Adrenal gland (tissue), 9 donors: ENCODE measurements at regions not wholly inside any gene's neighbourhood (a gene's known extent, or its start where the extent isn't known, plus 50 kb on each side); places are given as distances from the start of the nearest gene placed in this dataset.

Source experiments
- DNase-seq, 7 donors: peaks; one replicate each; pipeline ENCODE4 v3.0.0-alpha.2; 2019 to 2020
- H3K27ac ChIP-seq, 5 donors: fragments of 200-600 bp; sonication (generic) in 4 of 5; 1 replicate in 3 of 5; 2 replicates in 2 of 5; pipeline versions ENCODE4 v1.5.1 to v1.8.0; 2016 to 2020; ENCODE audit warnings: mild to moderate bottlenecking in 1 of 5
- H3K27me3 ChIP-seq: fragments of 200-600 bp; 2 replicates; pipeline ENCODE4 v1.8.0; 2021
- H3K36me3 ChIP-seq, 2 donors: fragments of 200-600 bp; replicated peaks in 1 of 2; 1 replicate in 1 of 2; 2 replicates in 1 of 2; pipeline versions ENCODE4 v1.5.1 to v1.8.0; 2018 to 2022
- H3K4me1 ChIP-seq, 2 donors: fragments of 200-600 bp; replicated peaks in 1 of 2; 1 replicate in 1 of 2; 2 replicates in 1 of 2; pipeline versions ENCODE4 v1.5.1 to v1.8.0; 2018 to 2021
- H3K4me3 ChIP-seq, 4 donors: fragments of 200-600 bp; sonication (generic) in 3 of 4; one replicate each; pipeline ENCODE4 v1.5.1; 2016 to 2018
- H3K9me3 ChIP-seq, 3 donors: fragments of 200-600 bp; sonication (generic) in 1 of 3; replicated peaks in 1 of 3; 1 replicate in 2 of 3; 2 replicates in 1 of 3; pipeline versions ENCODE4 v1.5.1 to v1.8.0; 2016 to 2021
- POLR2A ChIP-seq, 2 donors: fragments of 450-650 bp; IDR thresholded peaks; one replicate each; pipeline ENCODE4 v1.6.1; 2017; ENCODE audit warnings: antibody characterized with exemption in 2 of 2, mild to moderate bottlenecking in 2 of 2, moderate library complexity in 1 of 2
- WGBS, 4 donors: extraction: QIAGEN DNeasy Blood & Tissue Kit in 2 of 4; methylation state at CpG; one replicate each; pipeline versions ENCODE4 v1.1.5 to v1.1.7; 2013 to 2017; 5-methylcytosine and 5-hydroxymethylcytosine counted together
- intact Hi-C, 2 donors: fragments of 100-400 bp; cut with DNase I; formaldehyde crosslinking; loops; one replicate each; pipeline versions ENCODE4 v1.14.1 to v1.15.0; 2022 to 2023
- TF ChIP-seq, protein P1 (sequence below), 6 experiments: fragments of 450-650 bp in 4 of 6; fragments of 200-600 bp in 2 of 6; sonication (generic) in 1 of 6; IDR thresholded peaks; 1 replicate in 5 of 6; 2 replicates in 1 of 6; pipeline versions ENCODE4 v1.5.1 to v1.8.0; 2016 to 2021; ENCODE audit warnings: antibody characterized with exemption in 6 of 6, mild to moderate bottlenecking in 2 of 6, moderate library complexity in 1 of 6
- donor health status: healthy with polysubstance abuse.
- donor health status: Bipolar disorder and iron deficiency.
- donor health status: DM: yes; HTN: yes; CAD: no.
- donor health status: DM: no; HTN: no; CAD: no.
- donor health status: DM: no; HTN: no; CAD: no.

DNA sequence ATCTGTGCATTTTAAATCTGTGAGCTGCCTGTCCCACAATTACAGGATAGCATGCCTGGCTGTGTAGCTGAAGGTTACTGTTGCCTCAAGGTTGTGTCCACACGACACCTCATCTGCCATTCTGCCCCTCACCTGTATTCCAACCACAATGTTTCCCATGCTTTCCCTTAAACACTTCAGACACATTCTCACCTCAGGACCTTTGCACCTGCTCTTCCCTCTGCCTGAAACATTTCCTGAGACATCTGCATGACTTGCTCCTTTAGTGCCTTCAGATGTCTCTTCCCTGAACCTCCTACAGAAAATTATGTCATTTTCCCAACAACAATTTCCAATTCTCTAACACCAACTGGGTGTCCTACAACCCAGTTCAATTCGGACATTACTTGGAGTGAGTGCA lies 120.4 kb downstream of the ZNF608 start:
- WGBS, 4 donors = 88 to 95% (median 93%) methylated on average over 2 of the region's 2 CpGs

DNA sequence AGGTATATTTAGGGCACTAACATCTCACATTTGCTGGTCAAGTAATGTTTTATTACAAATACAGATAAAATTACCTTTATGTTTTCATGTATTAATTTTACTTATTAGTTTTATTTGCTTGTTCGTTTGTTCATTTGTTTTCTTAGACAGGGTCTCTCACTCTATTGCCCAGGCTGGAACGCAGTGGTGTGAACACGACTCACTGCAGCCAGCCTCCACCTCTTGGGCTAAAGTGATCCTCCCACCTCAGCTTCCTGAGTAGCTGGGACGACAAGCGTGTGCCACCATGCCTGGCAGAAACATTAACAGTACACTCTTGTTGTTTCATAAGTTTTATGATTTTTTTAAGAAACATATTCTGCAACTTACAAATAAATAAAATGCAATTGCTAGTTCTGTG lies 123.2 kb downstream of the ZNF608 start:
- TF ChIP-seq, protein P1, sequence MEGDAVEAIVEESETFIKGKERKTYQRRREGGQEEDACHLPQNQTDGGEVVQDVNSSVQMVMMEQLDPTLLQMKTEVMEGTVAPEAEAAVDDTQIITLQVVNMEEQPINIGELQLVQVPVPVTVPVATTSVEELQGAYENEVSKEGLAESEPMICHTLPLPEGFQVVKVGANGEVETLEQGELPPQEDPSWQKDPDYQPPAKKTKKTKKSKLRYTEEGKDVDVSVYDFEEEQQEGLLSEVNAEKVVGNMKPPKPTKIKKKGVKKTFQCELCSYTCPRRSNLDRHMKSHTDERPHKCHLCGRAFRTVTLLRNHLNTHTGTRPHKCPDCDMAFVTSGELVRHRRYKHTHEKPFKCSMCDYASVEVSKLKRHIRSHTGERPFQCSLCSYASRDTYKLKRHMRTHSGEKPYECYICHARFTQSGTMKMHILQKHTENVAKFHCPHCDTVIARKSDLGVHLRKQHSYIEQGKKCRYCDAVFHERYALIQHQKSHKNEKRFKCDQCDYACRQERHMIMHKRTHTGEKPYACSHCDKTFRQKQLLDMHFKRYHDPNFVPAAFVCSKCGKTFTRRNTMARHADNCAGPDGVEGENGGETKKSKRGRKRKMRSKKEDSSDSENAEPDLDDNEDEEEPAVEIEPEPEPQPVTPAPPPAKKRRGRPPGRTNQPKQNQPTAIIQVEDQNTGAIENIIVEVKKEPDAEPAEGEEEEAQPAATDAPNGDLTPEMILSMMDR (IDR thresholded peaks at IDR 0.05) = no peak
- TF ChIP-seq POLR2A (IDR thresholded peaks at IDR 0.05) = no peak
- Histone ChIP-seq H3K27me3 (no peaks in the 10 kb centered on the region), H3K4me1 (peaks cover 0 to under 1% of the 10 kb centered on the region in 2 donors), H3K36me3 (no peaks in the 10 kb centered on the region), H3K27ac (no peak overlapping the region), H3K4me3 (no peak overlapping the region), H3K9me3 (no peaks in the 10 kb centered on the region)
- WGBS, 4 donors = 80 to 86% (median 84%) methylated on average over 5 of the region's 5 CpGs
- no peak for DNase-seq
- intact Hi-C loops = no loop called here

More for the DNA sequence above, 120.4 kb downstream of the ZNF608 start:
- Histone ChIP-seq H3K27me3 (no peaks in the 10 kb centered on the region), H3K4me3 (no peak overlapping the region), H3K36me3 (no peaks in the 10 kb centered on the region), H3K4me1 (peaks cover 10 to 12% of the 10 kb centered on the region in 2 donors), H3K27ac (no peak overlapping the region), H3K9me3 (no peaks in the 10 kb centered on the region)
- TF ChIP-seq, protein P1 (IDR thresholded peaks at IDR 0.05) = no peak
- no peak for TF ChIP-seq POLR2A (IDR thresholded peaks at IDR 0.05)
- no peak for DNase-seq
- intact Hi-C loops = no loop called here

DNA sequence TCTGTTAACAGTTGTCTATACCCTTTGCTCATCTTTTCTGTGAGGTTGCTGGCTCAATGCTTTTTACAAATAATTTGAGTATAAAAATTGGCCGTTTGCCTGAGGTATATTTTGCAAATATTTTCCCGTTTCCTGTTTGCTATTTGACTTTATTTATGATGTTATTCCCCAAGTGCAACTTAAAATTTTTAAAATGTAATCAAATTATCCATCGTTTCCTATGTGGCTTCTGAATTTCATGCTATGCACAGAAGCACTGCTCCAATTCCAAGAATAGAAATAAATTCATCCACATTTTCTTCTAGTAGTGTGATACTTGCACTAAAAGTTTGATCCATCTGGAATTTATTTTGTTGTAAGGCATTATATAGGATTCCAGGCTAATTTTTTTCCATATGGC lies 123.6 kb downstream of the ZNF608 start:
- no peak for TF ChIP-seq POLR2A (IDR thresholded peaks at IDR 0.05)
- TF ChIP-seq, protein P1 (IDR thresholded peaks at IDR 0.05) = no peak
- Histone ChIP-seq H3K4me1 (no peaks in the 10 kb centered on the region), H3K27me3 (no peaks in the 10 kb centered on the region), H3K4me3 (no peak overlapping the region), H3K27ac (no peak overlapping the region), H3K9me3 (no peaks in the 10 kb centered on the region), H3K36me3 (no peaks in the 10 kb centered on the region)
- intact Hi-C loops = no loop called here
- DNase-seq = no peak
- 62 to 75% (median 66%) methylated on average over 3 of the region's 3 CpGs for WGBS, 4 donors

DNA sequence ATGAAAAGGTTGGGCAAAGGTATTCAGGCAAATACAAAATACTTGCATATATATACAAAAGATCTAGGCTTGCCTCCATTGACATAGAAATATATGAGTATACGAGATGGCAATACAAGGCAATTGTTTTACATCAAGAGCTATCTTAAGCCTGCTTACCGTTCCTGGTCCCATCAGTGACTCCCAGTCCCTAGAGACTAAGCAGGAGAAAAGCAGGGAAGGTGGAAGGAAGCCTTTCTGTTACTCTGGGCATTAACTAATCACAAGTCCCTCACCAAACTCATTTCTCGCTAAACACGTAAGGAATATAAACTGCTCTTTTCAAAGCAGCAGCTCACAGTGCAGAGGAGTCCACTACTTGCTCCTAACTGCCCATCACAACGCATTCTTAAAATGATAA lies 125.2 kb downstream of the ZNF608 start:
- intact Hi-C loops = no loop called here
- WGBS, 4 donors = 91 to 94% (median 92%) methylated on average over 5 of the region's 5 CpGs
- TF ChIP-seq, protein P1 (IDR thresholded peaks at IDR 0.05) = no peak
- TF ChIP-seq POLR2A (IDR thresholded peaks at IDR 0.05) = no peak

More for the DNA sequence above, 125.2 kb downstream of the ZNF608 start:
- no peak overlapping the region for H3K27ac ChIP-seq
- no peak for DNase-seq
- H3K27me3 ChIP-seq = no peaks in the 10 kb centered on the region
- no peaks in the 10 kb centered on the region for H3K9me3 ChIP-seq
- H3K4me3 ChIP-seq = no peak overlapping the region
- H3K4me1 ChIP-seq = no peaks in the 10 kb centered on the region
- no peaks in the 10 kb centered on the region for H3K36me3 ChIP-seq
